ENCODE measurements at regions not wholly inside any gene's neighbourhood (a gene's known extent, or its start where the extent isn't known, plus 50 kb on each side); places are given as distances from the start of the nearest gene placed in this dataset.

DNA sequence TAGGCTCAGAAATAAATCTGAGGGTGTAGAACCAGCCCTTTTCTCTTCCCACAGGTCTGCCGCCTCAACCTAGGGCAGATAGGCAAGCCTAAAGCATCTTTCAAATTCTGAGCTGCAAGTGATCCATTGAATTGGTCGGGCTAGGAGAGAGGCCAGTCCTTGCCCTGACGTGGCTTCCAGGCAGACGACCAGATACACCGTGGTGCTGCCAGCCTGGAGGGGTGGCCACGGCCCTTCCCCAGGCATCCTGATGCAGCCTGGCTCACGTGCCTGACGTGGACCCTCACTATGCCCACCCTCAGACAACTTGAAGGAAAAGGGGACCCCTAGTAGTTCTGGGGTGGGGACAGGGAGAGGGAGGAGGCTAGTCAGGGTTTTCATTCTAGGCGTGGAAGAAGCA, 859.3 kb upstream of the KLHL1 start:
- ATAC-seq (ENCODE audit: low read depth) (no peak), DNase-seq (ENCODE audit: low spot score) (no peak)
- Histone ChIP-seq H3K9me3 (ENCODE audit: severe bottlenecking) (no peaks in the 10 kb centered on the region), H3K27me3 (ENCODE audit: insufficient read depth, poor library complexity, severe bottlenecking) (no peaks in the 10 kb centered on the region), H3K36me3 (ENCODE audit: low read depth) (no peaks in the 10 kb centered on the region), H3K4me3 (ENCODE audit: severe bottlenecking) (no peak overlapping the region), H3K27ac (ENCODE audit: poor library complexity, severe bottlenecking) (no peak overlapping the region), H3K4me1 (ENCODE audit: insufficient read depth, poor library complexity, severe bottlenecking) (no peaks in the 10 kb centered on the region)
- TF ChIP-seq, protein P1, sequence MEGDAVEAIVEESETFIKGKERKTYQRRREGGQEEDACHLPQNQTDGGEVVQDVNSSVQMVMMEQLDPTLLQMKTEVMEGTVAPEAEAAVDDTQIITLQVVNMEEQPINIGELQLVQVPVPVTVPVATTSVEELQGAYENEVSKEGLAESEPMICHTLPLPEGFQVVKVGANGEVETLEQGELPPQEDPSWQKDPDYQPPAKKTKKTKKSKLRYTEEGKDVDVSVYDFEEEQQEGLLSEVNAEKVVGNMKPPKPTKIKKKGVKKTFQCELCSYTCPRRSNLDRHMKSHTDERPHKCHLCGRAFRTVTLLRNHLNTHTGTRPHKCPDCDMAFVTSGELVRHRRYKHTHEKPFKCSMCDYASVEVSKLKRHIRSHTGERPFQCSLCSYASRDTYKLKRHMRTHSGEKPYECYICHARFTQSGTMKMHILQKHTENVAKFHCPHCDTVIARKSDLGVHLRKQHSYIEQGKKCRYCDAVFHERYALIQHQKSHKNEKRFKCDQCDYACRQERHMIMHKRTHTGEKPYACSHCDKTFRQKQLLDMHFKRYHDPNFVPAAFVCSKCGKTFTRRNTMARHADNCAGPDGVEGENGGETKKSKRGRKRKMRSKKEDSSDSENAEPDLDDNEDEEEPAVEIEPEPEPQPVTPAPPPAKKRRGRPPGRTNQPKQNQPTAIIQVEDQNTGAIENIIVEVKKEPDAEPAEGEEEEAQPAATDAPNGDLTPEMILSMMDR (IDR thresholded peaks at IDR 0.05; ENCODE audit: poor library complexity, severe bottlenecking): no peak

DNA sequence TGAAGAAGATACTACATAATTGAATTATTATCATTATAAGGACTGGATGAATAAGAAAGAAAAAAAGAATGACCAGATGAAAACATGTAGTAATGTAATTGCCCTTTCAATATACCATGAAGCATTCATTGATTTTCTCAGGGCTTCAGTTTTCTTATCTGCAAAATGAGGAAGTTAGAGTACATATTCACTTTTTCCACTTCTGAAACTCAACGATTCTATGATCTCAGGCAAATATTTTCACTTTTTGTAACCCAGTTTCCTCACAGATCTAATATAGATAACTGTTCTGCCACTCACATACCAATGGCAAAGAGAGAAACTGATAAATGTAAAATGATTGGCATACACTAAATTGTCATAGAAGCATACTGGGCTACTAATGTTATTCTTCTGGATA, 856.6 kb upstream of the KLHL1 start:
- no peak for ATAC-seq (ENCODE audit: low read depth)
- Histone ChIP-seq H3K27me3 (ENCODE audit: insufficient read depth, poor library complexity, severe bottlenecking) (no peaks in the 10 kb centered on the region), H3K4me1 (ENCODE audit: insufficient read depth, poor library complexity, severe bottlenecking) (no peaks in the 10 kb centered on the region), H3K4me3 (ENCODE audit: severe bottlenecking) (no peak overlapping the region), H3K36me3 (ENCODE audit: low read depth) (no peaks in the 10 kb centered on the region), H3K9me3 (ENCODE audit: severe bottlenecking) (no peaks in the 10 kb centered on the region), H3K27ac (ENCODE audit: poor library complexity, severe bottlenecking) (no peak overlapping the region)
- TF ChIP-seq, protein P1 (IDR thresholded peaks at IDR 0.05; ENCODE audit: poor library complexity, severe bottlenecking): no peak
- DNase-seq (ENCODE audit: low spot score): no peak

DNA sequence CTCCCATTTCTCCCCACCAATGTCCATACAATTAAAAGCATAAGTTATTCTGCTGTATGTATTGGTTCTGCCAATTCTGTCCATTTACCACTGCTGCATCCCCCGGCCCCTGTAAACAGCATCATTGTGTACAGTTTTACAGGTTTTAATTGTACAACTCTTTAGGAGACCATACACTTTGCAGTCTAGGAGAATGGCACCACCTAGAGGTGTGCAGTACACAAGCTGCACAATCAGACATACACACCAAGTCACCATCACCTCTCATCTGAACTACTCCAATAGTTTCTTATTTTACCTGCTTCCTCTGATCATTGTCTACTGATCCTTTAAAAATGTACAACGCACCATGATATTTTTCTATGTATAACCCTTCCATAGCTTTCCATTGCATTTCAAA, 855.9 kb upstream of the KLHL1 start:
- Histone ChIP-seq H3K27ac (ENCODE audit: poor library complexity, severe bottlenecking) (no peak overlapping the region), H3K36me3 (ENCODE audit: low read depth) (no peaks in the 10 kb centered on the region), H3K9me3 (ENCODE audit: severe bottlenecking) (no peaks in the 10 kb centered on the region), H3K4me1 (ENCODE audit: insufficient read depth, poor library complexity, severe bottlenecking) (no peaks in the 10 kb centered on the region), H3K4me3 (ENCODE audit: severe bottlenecking) (no peak overlapping the region), H3K27me3 (ENCODE audit: insufficient read depth, poor library complexity, severe bottlenecking) (no peaks in the 10 kb centered on the region)
- no peak for DNase-seq (ENCODE audit: low spot score)
- TF ChIP-seq, protein P1 (IDR thresholded peaks at IDR 0.05; ENCODE audit: poor library complexity, severe bottlenecking): peak; percentile 18
- no peak for ATAC-seq (ENCODE audit: low read depth)

DNA sequence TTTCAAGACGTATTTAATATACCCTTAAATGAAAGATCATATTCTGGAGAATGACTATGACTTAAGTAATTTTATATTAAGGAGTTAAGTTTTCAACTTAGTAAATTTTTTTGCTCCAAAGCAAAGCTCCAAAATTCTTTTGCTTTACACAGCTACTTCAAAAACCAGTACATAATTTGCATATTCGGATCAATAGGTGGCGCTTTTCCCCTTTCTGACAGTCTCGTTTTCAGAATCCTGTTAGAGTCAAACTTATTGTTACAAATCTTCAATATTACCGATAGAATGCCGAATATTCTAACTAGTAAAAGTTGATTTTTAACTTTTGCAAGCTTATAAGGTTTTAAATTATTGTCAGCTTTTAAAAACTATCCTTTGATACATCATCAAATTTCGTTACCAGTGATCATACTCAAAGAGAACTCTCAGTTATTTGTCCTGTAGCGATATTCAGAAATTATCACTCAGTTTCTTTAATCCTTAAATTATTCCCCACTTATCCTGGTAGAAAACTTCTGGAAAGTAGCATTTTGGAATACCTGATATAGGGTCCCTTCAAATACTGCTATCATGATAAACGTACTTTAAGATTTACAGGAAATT, 852.7 kb upstream of the KLHL1 start:
- Histone ChIP-seq H3K27me3 (ENCODE audit: insufficient read depth, poor library complexity, severe bottlenecking) (no peaks in the 10 kb centered on the region), H3K4me1 (ENCODE audit: insufficient read depth, poor library complexity, severe bottlenecking) (no peaks in the 10 kb centered on the region), H3K9me3 (ENCODE audit: severe bottlenecking) (no peaks in the 10 kb centered on the region), H3K27ac (ENCODE audit: poor library complexity, severe bottlenecking) (no peak overlapping the region), H3K36me3 (ENCODE audit: low read depth) (no peaks in the 10 kb centered on the region), H3K4me3 (ENCODE audit: severe bottlenecking) (no peak overlapping the region)
- no peak for ATAC-seq (ENCODE audit: low read depth)
- no peak for DNase-seq (ENCODE audit: low spot score)
- TF ChIP-seq, protein P1 (IDR thresholded peaks at IDR 0.05; ENCODE audit: poor library complexity, severe bottlenecking): peak; percentile 80

DNA sequence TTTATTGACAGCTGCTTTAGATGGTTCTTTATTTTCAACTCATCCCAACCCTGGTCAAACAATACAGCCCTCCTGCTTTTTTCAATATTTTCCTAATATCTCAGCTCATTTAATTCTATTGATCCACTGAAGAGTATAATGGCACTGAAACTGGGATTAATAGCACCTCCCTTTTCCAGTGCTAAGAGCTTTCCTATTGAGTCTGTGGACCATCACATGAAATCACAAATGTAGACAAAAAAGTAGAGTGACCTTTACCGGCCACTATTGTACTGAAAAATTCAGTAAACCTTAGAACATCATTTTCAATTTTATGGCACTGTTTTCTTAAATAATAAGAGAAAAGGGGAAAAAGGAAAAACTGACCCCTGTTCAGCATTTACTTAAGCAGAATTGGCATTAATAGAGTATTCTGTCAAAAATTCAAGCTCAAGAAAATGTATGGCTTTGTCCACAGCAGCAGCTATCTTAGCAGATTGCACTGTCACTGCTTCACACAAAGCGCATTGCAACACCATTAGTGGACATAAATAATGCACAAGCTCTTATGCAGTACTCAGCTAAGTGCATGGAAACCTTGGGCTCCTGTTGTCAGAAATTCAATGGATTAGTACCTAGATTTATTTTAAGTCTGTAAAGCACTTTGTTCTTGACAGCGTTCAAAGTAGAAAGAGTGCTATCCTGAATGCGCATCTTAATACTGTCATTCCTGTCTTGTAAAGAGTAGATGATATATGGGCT, 851.0 kb upstream of the KLHL1 start:
- Histone ChIP-seq H3K4me1 (ENCODE audit: insufficient read depth, poor library complexity, severe bottlenecking) (no peaks in the 10 kb centered on the region), H3K27ac (ENCODE audit: poor library complexity, severe bottlenecking) (no peak overlapping the region), H3K27me3 (ENCODE audit: insufficient read depth, poor library complexity, severe bottlenecking) (no peaks in the 10 kb centered on the region), H3K9me3 (ENCODE audit: severe bottlenecking) (no peaks in the 10 kb centered on the region), H3K4me3 (ENCODE audit: severe bottlenecking) (no peak overlapping the region), H3K36me3 (ENCODE audit: low read depth) (no peaks in the 10 kb centered on the region)
- ATAC-seq (ENCODE audit: low read depth) (no peak), DNase-seq (ENCODE audit: low spot score) (no peak)
- TF ChIP-seq, protein P1 (IDR thresholded peaks at IDR 0.05; ENCODE audit: poor library complexity, severe bottlenecking): no peak
